Coronary artery (tissue), 2 donors: ENCODE measurements at regions not wholly inside any gene's neighbourhood (a gene's known extent, or its start where the extent isn't known, plus 50 kb on each side); places are given as distances from the start of the nearest gene placed in this dataset.

ENCODE experiments used
- DNase-seq: peaks from one replicate; pipeline ENCODE4 v3.0.0-alpha.2; 2017; ENCODE audit warnings: low spot score
- H3K27ac ChIP-seq, 2 donors: fragments of 200-600 bp; sonication (generic); one replicate each; pipeline ENCODE4 v1.5.1; 2016 to 2019
- H3K4me3 ChIP-seq: fragments of 200-600 bp; sonication (generic); 2 replicates; pipeline ENCODE4 v1.5.1; 2016; ENCODE audit warnings: mild to moderate bottlenecking, moderate library complexity
- CTCF ChIP-seq: fragments of 200-600 bp; sonication (generic); IDR thresholded peaks from one replicate; pipeline ENCODE4 v1.5.1; 2019; ENCODE audit warnings: antibody characterized with exemption

- no peak for TF ChIP-seq CTCF
- DNase-seq = no peak
- H3K4me3 ChIP-seq = no peak overlapping the region
- H3K27ac ChIP-seq = no peak overlapping the region
These were observed 98.4 kb upstream of the B3GAT1 start for GRCh38 chr11:134510233-134511040.

DNA sequence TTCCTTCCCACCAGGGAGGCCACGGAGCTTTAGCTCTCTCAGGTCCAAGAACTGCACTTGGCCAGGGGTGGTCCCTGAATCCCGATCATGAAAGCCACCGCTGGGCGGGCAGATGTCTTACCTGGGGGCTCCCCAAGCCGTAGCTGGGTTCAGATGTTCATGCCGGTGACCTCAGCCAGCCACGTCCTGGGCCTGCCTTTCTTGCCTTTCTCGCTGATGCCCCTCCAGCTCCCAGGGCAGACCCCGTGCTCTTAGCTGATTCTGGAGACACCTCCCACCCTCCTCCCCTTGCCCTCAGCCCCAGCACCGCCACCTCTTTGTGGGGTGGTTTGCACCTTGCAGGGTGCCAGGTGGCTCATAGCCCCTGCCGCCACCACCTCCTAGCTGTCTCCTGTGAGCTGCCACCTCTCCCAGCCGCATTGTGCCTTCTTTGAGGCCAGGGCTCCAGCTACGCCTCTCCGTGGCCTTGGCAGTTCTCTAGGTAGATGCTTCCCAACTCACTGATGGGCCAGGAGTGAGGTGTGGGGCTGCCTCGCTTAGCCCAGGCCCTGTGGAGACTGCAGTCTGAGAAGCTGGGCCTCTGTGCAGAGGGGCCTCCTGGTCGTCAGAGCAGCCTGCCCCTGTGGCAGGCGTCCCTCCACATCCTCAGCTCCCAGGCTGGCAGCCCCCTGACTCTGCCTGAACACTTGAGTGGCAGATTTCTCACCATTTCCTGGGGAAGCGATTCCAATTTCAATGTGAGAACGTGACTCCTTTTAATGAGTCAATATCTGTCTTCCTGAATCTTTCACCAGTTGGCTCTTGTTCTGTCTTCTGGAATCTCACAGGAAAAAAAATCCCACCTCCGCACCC is 97.6 kb upstream of the B3GAT1 start:
- no peak overlapping the region for H3K4me3 ChIP-seq
- TF ChIP-seq CTCF = no peak
- no peak for DNase-seq
- H3K27ac ChIP-seq = no peak overlapping the region

DNA sequence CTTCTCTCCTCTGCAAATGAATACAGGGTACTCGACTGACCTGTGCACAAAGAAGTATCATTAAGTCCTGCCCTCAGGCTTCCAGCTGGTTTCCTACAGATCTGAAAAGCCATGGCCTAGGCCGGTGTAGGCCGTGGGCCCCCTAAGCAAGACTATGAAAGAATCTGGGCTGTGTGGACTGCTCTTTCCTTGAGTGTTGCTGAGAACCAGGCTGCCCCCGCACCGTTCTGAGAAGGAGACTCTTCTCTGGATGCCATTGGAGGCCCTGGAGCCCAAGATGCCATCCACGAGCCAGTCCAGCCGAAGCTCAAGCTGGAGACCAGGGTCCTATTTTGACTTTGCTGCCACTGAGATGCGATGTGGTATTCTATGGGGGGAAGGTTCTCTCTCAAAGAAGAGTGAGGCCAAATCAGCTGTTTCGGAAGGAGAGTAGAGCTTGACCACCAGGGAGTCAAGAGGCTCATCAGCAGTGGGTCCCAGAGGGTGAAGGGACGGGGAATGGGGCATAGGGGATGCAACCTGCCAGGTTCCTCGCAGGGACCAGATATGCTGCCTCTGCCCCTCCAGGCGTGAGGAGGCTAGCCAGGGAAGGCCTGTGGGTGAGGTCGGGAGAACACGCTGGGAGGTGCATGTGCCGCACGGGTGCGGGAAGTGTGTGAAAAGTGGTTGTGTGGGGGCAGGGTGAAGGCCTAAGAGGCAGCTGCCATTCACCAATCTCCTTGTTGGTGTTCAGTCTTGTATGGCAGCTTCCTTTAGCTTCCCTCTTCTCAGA is 96.4 kb upstream of the B3GAT1 start:
- Histone ChIP-seq H3K27ac (no peak overlapping the region), H3K4me3 (no peak overlapping the region)
- DNase-seq = no peak
- TF ChIP-seq CTCF = no peak

DNA sequence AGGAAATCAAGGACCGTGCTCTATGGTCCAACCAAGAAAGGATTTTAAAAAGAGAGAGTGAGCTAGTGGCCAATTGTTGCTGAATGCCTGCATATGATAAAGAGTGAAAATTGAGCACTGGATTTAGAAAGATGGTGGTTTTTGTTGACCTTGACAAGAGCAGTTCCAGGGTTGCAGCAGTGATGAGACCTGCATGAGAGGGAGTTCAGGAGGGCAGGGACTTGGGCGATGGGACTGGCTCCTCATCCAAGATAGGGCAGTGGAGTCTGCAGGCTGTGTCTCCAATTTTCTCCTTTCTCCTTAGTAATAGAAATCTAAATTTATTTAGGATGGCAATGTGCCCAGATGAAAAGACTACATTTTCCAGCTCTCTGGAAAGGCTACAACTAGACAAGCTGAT is 94.0 kb upstream of the B3GAT1 start:
- DNase-seq = no peak
- no peak for TF ChIP-seq CTCF
- H3K27ac ChIP-seq = no peak overlapping the region
- no peak overlapping the region for H3K4me3 ChIP-seq

DNA sequence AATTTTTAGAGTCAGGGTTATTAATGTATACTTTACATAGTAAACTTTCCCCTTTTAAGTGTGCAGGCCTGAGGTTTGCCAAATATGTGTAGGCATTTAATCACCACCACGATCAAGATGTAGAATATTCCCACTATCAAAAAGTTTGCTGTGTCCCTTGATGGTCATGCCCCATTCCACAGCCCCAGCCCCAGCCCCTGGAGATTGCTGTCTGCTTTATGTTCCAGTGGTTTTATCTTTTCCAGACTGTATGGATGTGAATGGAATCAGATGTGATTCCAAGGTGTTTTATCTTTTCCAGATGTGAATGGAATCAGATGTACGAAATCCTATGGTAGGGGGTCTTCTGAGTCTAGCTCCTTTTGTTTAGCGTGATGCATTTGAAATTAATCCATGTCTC is 93.1 kb upstream of the B3GAT1 start:
- DNase-seq = no peak
- TF ChIP-seq CTCF = no peak
- no peak overlapping the region for H3K4me3 ChIP-seq
- no peak overlapping the region for H3K27ac ChIP-seq

DNA sequence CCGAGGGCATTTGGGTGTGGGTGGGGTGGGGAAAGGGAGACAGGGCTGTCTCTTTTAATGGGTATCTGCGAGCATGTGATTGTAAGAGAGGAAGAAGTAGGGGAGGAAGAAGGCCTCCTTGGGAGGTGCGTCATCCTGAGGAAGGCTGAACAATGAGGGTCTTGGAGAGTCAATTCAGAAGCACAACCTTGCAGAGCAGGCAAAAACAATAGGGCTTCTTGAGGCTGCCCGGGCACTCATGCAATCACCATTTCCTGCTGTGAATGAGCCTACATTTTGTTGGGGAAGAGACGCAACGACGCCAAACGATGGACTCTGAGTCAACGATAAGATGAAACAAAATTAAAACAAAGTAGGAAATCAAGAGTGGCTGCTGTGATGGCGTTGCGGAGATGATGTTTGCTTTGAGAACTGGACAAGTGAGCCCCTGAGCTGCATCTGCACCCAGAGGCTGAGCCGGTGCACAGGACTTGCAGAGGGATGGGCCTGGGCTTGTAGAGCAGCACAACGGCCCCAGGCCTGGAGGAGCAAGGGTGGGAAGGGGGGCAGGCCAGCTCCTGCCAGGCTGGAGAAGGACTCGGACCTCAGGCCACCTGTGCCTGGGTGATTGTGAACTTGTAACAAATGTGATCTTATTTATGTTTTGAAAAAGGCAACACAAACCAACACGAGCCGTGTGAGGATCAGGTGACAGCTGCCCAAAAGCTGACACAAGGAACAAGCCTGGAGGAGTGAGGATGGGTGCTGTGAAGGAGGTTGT is 92.3 kb upstream of the B3GAT1 start:
- no peak overlapping the region for H3K27ac ChIP-seq
- no peak for DNase-seq
- no peak overlapping the region for H3K4me3 ChIP-seq
- TF ChIP-seq CTCF = no peak
